ENCODE measurements at regions not wholly inside any gene's neighbourhood (a gene's known extent, or its start where the extent isn't known, plus 50 kb on each side); places are given as distances from the start of the nearest gene placed in this dataset.

DNA sequence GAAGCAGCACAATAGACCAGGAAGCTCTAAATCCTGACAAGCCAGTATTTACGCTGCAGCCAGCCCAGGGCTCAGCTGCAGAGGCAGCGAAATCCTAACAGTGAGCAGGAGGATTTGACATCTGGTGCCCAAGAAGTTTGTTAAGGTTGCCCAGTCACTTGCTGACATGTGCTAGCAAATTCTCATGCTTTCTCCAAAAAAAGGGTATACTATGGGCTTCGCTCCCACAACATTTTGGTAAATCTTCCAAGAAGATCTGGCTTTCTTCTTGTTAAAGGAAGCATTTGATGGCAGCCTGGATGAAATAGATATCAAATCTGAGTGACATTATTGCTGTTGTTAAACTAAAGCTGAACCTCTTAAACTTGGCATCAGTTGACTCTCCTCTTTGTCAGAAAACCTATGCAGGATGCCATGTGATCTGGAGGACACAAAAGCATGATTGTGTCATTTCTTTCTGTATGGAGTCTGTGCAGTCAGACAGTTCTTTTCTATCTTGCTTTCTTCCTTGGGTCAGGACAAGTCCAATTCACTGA lies 949.7 kb upstream of the RBFOX1 start:
- no peak for DNase-seq (ENCODE audit: low read depth)

DNA sequence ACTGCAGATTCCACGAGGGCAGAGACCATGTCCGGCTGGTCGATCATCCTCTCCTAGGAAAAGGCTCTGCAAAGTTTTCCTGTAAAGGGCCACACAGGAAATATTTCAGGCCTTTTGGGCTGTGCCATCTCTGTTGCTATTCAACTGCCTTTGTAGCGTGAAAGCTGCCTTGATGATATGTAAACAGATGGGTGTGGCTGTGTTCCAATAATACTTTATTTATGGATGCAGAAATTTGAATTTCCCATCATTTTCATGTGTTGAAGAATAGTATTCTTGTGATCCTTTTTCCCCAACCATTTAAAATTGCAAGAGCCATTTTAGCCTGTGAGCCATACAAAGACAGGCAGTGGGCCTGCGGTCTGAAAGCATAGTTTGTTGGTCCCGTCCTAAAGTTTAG lies 950.7 kb upstream of the RBFOX1 start:
- no peak for DNase-seq (ENCODE audit: low read depth)

DNA sequence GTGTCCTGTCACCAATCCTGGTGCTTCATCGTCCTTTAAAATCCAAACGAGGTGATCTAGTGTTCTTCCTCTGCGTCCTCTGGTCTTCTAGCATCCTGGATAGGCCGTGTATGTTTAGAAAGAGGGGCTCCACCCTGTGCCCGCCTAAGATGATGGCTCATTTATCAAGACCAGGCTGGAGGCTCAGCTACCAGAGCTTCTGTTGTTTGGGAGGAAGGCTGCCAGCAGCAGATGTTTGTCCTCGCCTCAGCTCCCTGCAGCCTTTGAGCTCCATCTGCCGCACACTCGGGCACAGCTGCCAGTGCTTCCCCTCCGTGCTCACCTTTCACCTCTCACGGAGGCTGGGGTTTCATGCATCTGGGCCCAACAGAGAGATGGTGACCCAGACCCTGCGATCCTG lies 954.7 kb upstream of the RBFOX1 start:
- no peak for DNase-seq (ENCODE audit: low read depth)

DNA sequence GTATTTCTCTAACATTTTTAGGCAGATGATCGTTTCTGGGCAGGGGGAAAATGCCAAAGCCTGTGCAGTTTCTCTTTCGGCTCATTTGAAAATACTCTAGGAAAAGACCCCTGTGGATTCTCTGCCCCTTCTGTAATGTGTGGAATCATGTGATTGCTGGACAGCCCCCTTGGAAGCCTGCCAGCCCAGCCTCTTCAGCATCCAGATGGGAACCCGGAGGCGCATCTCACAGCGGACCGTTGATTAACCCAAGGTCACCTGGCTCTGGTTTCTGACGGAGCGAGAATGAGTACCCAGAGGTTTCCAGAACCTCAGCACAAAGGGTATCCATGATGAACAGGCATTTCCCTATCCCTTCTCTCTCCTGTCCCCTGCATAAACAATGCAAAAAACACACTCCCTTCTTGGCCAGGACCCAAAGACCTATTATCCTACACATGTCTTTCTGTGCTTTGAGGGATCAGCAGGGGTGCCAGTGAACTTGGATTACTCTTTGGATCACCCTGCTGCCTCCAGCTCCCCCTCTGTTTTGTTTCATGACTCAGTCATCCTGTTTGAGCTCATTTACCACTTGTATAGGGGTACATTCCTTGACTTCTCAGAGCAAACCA lies 957.1 kb upstream of the RBFOX1 start:
- no peak for DNase-seq (ENCODE audit: low read depth)

DNA sequence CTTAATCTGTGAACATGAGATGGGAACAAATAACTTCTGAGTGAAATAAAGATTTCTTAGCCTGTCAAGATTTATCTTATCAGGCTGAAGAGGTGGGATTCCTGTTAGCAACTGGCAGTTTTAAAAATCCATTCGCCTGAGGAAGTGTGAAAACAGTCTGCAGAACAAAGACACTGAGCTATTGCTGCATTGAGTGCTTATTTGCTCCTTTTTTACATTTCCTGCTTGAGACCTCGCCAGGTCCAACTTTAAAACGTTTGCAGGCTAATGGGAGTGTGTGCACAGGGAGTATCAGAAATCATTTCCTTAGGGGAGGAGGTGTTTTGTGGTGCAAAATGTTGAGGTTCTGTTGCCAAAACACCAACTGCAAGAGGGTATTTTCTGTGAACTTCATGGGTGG lies 957.8 kb upstream of the RBFOX1 start:
- DNase-seq (ENCODE audit: low read depth), result no peak

DNA sequence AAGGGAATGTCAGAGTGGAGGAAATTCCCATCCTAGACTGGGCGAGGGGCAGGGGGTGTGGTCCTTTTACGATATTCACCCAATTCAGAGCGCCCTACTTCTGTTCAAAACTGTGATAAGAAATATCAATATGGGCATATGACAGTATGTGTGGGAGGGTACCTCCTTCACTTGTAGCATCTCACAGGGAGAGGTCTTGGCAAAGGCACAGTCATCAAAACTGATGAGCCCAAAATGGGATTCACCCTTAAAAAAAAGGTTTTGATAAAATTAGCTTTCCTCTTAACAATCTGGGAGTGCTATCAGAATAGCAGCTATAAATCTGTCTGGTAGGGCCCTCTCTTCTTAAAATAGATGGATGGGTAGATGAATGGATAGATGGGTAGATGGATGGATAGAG lies 967.8 kb upstream of the RBFOX1 start:
- DNase-seq (ENCODE audit: low read depth), result no peak

DNA sequence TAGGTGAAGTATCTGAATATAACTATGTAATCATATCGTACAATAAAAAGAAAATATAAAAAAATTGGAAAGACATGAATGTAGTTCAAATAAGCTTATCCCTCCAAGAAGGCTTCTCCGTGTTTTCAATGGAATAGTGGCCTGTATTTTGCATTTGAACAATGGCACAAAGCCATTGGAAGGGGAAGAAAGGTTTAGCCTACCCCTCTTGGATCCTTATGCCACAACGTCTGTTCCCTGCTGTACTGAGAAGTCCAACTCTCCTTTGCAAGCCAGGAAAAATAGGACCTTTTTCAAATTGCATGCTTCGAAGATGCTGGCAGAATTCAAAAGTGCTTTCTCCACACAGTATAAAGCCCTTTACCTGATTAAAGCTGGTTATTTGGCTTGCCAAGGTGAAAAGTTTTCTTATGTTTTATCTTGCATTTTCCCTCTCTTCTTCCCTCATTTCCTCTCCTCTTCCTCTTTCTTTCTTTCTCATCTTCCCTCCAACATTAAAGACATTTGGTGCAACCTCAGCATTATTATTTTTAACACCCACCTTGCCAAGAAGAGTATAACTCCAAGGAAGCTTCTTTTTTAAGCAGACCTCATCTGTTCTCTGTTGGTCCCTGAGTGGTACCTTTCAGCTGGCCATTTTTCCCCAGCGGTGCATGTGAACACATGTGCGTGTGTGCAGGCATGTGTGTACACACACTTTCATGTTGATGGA lies 968.6 kb upstream of the RBFOX1 start:
- no peak for DNase-seq (ENCODE audit: low read depth)

DNA sequence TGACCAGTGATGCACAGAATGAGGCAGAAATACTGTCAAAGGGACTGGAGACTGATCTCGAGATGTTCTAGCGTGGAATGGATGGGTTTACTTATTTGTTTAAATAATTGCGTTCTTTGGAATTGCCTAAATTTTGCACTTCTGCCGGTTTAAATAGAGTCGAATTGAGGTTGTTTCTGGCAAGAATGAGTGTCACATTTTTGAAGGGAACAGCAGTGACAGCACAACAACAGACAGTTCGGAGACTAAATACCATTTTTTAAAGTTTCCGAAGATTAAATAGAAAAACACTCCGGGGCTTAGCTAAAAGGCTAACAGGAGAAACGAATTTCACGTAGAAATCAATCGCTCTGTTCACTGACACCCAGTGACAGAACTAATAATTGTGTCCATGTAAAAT lies 969.2 kb upstream of the RBFOX1 start:
- DNase-seq (ENCODE audit: low read depth), result no peak

DNA sequence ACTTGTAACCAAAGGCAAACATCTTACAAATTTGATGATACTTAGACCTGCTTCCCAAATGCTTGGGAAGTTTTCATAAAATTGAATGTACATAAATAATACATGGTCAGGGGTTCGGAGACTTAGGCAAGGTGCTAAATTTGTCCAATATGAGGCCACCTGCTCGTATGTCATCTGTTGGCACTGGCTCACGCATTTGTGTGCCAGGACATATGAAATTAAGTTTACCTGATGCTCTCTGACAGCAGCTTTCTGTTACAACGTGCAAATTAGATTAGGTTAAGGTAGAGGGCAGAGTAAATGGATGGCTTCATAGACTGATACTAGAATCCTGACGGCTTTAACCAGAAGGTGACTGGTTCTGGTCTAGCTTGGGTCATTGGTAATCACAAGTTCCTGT lies 970.3 kb upstream of the RBFOX1 start:
- no peak for DNase-seq (ENCODE audit: low read depth)

DNA sequence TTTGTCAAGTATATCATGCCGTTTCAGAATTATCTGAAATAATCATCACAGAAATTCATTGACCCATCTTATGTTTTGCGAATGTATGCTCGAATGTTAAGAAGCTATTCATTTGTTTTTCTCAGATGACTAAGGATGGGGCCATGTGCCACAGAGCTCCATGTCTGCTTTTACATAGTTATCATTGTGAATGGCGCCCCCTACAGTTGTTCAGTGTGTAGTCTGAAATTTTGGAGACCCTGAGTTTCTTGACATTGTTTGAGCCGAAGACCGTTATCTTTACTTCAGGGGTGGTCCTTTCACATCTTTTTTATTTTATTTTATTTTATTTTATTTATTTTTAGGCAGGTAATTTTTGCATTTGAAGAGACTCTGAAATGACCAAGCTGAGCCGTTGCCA lies 972.0 kb upstream of the RBFOX1 start:
- DNase-seq (ENCODE audit: low read depth), result no peak

DNA sequence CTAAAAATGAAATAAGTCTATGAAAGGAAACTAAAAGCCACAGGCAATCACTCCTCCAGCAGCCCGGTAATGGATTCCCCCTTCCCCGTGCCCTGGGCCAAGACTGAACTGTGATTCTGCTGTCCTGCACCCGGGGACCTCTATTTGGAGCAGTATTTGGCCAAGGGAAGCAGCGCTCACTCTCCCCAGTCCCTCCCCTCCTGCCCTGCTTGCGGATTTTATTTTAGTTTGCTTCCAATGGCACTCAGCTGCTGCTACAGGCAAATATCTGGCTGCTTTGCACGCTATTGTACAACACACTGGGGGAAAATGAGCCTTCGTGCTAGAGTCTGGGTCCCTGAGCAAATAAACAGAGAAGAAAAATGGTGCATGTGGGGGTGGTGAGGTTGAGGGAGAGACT lies 975.7 kb upstream of the RBFOX1 start:
- no peak for DNase-seq (ENCODE audit: low read depth)

DNA sequence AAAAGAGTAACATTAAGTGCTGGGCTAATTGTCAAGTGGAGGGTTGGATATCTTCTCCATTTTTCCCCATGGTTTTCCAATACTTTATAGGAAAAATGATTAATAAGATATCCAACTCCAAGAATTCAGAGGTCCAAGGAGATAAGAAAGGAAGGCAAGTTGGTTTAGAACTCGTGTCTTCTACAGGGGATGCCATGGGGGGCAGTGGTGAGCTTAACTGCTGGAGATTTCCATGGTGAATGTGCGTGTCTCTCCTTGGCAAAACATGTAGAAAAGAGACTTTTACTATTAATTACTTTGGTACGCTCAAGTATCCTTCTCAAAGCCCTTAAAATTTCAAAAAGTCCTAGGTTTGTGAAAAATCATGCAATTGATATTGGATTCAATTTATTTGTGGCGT lies 982.9 kb upstream of the RBFOX1 start:
- DNase-seq (ENCODE audit: low read depth), result no peak

DNA sequence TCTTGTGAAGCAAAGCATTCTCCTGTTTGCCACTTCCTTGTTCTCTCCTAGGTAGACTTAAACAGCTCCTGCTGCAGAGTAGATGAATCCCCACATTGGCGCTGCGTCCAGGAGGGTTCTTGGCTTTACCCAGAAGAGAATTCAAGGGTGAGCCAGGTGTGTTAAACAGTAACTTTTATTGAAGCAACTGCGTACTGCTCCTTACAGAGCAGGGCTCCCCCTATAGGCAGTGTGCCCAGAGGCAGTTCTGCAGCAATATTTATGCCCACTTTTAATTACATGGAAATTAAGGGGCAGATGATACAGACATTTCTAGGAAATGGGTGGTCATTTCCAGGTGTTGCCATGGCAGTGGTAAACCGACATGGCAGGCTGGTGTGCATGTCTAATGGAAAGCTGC lies 987.6 kb upstream of the RBFOX1 start:
- DNase-seq (ENCODE audit: low read depth), result no peak

DNA sequence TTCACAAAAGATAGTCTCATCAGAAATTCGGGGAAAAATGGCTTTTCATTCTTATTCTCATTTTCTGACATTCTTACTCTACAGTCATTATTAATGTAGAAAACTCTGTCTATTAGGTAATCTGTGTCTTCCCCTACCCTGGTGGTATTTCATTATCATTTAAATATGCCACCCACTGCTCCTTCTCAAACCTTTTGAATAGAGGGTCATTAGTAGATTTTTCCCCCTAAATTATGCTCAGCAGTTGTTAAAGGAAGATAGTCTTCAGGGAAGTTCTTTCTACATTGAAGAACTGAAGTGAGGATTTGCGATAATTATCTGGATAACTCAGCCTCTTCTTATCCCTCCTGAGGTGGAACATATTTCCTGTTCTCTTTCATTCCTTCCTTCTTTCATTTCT lies 989.5 kb upstream of the RBFOX1 start:
- DNase-seq (ENCODE audit: low read depth), result no peak

DNA sequence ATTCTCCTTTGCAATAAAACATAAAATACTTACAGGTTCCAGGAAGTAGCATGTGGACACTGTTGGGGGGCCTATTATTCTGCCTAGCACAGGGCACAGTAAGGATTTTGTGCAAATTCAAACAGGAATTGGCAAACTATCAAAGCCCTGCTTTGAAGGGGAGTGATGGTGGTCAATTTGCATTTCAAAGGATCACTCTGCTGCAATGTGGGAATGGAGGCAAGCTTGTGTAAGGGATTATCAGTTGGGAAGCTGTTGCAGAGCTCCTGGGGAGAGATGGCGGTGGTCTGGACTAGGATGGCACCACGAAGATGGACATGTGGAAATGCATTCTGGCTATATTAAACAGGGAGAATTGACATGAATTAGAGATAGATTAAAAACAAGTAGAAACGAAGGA lies 990.7 kb upstream of the RBFOX1 start:
- no peak for DNase-seq (ENCODE audit: low read depth)

DNA sequence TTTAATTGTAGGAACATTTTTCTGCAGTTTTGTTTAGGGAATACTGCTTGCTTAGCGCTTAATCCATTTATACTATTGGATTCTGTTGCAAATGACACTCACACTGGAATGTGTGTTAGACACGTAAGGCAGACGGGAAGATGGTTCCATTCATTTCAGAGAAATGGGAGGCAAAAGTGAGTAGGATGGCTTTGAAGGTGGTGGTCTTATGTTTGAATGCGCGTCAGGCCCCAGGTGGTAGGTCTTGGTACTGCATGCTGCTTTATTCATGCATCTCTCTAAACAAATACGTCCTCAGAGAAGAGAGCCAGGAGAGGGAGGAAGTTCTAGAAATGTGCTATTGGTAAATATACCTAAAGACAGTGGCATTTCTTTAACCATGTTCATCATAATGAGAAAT lies 997.6 kb upstream of the RBFOX1 start:
- DNase-seq (ENCODE audit: low read depth), result no peak

DNA sequence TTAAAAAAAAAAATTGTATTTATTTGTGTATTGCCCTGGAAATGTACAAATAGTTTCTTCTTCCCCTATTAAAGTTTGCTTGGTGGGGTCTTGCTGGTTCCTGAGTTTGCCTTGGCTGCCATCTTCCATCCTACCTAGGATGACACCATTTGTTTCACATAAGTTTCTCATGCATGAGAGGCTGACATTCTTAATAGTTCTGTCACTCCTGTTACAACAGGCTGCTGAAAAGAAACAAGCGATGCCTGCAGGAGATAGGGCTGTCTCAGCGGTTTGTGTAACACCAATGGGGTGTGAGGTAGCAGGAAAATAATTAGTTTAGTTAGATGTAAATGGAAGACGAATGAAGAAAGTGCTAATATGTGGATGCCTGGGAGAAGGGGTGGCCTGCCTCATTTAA lies 1000.9 kb upstream of the RBFOX1 start:
- no peak for DNase-seq (ENCODE audit: low read depth)

DNA sequence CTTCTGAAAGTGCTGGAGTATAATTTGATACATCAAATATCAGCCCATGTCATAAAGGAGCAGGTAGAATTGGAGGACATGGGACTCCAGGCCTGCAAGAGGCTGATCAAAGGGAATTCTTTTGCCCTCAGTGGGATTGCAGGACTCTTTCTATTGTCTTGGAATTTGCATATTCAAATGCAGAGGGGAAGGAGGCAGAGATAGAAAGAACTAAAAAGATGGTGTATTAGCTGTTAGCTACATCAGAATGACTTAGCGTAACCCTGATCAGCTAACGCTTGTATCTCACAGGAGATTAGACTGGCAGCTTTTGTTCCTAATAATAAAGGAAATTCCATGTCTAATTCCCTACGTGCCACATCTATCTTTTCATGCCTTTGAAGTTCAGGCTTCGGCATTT lies 1014.7 kb upstream of the RBFOX1 start:
- DNase-seq (ENCODE audit: low read depth), result no peak

DNA sequence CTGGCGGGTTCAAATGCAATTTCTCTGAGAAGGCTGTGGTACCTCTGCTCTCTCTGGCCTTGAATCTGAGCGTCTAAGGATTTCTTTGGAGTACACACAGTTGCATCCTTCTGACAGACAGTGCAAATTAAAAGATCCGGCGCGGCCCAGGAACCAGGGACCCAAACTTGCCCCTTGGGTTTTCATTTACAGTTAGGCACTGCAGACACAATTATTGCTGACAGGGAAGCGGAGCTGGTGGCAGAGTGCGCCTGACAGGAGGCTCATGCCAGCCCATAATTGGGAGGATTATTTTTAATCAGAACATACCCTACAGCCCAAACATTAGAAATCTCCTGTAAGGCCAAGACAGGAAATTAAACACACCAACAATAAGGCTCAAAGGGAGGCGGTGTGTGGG lies 1023.4 kb upstream of the RBFOX1 start:
- DNase-seq (ENCODE audit: low read depth), result no peak

DNA sequence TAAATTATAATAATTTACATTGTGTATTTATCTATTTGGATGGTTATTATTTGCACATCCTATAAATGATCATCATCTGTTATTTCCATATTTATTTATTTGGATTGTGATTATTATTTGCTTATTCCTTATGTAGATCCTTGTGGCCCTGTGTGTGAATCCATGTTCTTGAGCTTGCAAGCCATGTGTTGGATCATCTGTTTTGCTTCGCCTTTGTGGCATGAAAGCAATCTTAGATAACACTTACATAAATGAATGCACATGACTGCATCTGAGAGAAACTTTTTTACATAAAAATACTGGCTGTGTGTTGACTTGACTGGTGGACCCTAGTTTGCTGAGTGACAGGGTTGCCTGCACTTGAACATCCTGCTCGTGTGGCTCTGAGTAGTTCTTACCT lies 1024.5 kb upstream of the RBFOX1 start:
- DNase-seq (ENCODE audit: low read depth), result no peak

DNA sequence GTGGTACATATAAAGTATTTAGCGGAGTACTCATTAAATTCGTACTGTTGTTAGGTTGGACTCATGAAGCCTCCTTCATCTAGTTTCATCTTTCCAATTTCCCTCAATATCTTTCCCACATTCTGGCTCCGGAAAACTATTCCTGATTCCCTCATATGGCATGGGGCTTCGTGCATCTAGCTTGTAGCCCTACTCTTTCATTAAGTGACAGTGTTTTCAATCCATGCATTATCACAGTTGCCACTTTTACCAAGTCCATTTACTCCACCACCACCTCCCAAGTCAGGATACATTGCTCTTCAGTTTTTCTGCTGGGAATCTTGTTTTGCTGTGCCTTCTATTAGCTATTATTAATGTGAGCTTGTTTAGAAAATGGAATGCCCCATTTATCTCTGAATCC lies 1032.1 kb upstream of the RBFOX1 start:
- no peak for DNase-seq (ENCODE audit: low read depth)

DNA sequence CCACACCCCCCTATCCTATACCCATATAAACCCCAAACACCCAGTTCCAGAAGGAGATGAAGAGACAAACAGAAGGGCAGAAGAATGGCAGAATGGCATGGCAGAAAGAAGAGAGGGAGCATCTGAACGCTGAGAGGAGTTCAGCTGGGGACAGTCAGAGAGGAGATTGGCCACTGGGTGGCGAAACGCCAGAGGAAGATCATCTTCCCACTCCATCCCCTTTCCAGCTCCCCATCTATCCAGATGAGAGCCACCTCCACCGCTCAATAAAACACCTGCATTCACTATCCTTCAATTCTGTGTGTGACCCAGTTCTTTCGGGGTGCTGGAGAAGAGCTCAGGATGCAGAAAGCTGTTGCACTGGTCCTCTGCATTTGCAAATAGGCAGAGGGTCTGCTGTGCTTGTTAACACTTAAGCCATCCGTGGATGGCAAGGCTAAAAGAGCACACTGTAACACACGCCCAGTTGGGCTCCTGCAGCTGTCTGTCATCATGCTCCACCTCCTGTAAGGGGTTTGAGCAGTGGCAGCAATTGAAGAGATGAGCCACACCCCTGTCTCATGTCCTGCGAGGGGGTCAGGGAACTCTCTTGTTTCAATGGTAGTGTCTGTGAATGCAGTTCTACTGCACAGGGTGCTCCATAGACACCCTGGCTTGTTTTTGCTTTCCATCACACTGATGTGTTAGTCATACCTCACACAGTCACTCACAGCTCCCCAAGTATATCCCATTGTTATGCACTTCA lies 1034.8 kb upstream of the RBFOX1 start:
- DNase-seq (ENCODE audit: low read depth), result no peak

DNA sequence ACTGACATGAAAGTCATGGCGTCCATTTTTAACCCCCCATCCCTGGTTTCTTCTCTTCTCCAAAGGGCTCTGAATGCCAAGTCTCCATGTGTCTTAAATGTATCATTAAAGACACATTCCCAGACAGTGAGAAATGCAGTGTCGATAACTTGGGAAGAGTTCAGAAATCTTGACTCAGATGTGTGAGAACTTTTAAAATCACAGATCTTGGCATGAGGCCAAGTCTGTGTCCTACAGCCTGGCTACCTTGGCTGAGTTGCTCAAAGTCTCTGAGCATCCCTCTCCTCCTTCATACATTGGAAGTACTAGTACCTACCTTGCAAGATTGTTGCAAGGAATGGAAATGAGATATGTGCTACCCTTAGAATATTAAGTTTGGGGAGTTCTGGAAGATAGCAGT lies 1046.5 kb upstream of the RBFOX1 start:
- no peak for DNase-seq (ENCODE audit: low read depth)

Data from activated T-helper 9 cell treated with anti-CD3 and anti-CD28 coated beads, Interleukin-2, amount 50 U/mL, for 16 hours (primary cell).